Activated T-helper 2 cell treated with anti-CD3 and anti-CD28 coated beads, Interferon-gamma antibody, Interleukin-2, Interleukin-4, amounts not matched to agents 10 μg/mL and 5 μg/mL and 100 μg/mL, durations not matched to agents 14 hours and 24 hours and 36 hours (primary cell): ENCODE measurements at regions not wholly inside any gene's neighbourhood (a gene's known extent, or its start where the extent isn't known, plus 50 kb on each side); places are given as distances from the start of the nearest gene placed in this dataset.

Source experiments
- DNase-seq: peaks from one replicate; pipeline ENCODE4 v3.0.0; 2021; ENCODE audit warnings: low spot score
- H3K27ac Mint-ChIP-seq: one replicate; pipeline ENCODE4 v1.8.0; 2021; ENCODE audit warnings: mixed read lengths
- H3K27me3 Mint-ChIP-seq: one replicate; pipeline ENCODE4 v1.8.0; 2021; ENCODE audit warnings: low read depth, mixed read lengths
- H3K36me3 Mint-ChIP-seq: one replicate; pipeline ENCODE4 v1.8.0; 2021; ENCODE audit warnings: low read depth, mixed read lengths
- H3K4me1 Mint-ChIP-seq: one replicate; pipeline ENCODE4 v1.8.0; 2021; ENCODE audit warnings: low read depth, mixed read lengths
- H3K4me3 Mint-ChIP-seq: one replicate; pipeline ENCODE4 v1.8.0; 2021; ENCODE audit warnings: low read depth, mild to moderate bottlenecking, moderate library complexity, mixed read lengths
- H3K9me3 Mint-ChIP-seq: one replicate; pipeline ENCODE4 v1.8.0; 2021; ENCODE audit warnings: mixed read lengths
- intact Hi-C: fragments of 100-400 bp; cut with micrococcal nuclease; formaldehyde crosslinking; loops from one replicate; pipeline ENCODE4 v1.15.1; 2023

- intact Hi-C loops: no loop called here
- Mint-ChIP-seq H3K4me1 (no peaks in the 10 kb centered on the region), H3K4me3 (no peak overlapping the region), H3K27me3 (no peaks in the 10 kb centered on the region), H3K27ac (no peak overlapping the region), H3K9me3 (no peaks in the 10 kb centered on the region), H3K36me3 (no peaks in the 10 kb centered on the region)
- DNase-seq: no peak
These were observed 144.1 kb upstream of the SPEF2 start for GRCh38 chr5:35473589-35473988.

GRCh38 chr5:35470866-35471265, 146.8 kb upstream of the SPEF2 start:
- Mint-ChIP-seq H3K9me3 (no peaks in the 10 kb centered on the region), H3K36me3 (no peaks in the 10 kb centered on the region), H3K4me1 (no peaks in the 10 kb centered on the region), H3K27ac (no peak overlapping the region), H3K27me3 (peaks cover 2% of the 10 kb centered on the region), H3K4me3 (no peak overlapping the region)
- no peak for DNase-seq
- intact Hi-C loops: no loop called here

GRCh38 chr5:35468811-35469210, 148.9 kb upstream of the SPEF2 start:
- H3K4me1 Mint-ChIP-seq: no peaks in the 10 kb centered on the region
- intact Hi-C loops: no loop called here
- H3K9me3 Mint-ChIP-seq: no peaks in the 10 kb centered on the region
- H3K36me3 Mint-ChIP-seq: no peaks in the 10 kb centered on the region
- no peak for DNase-seq
- H3K27me3 Mint-ChIP-seq: peaks cover 2% of the 10 kb centered on the region
- no peak overlapping the region for H3K27ac Mint-ChIP-seq
- no peak overlapping the region for H3K4me3 Mint-ChIP-seq

GRCh38 chr5:35466746-35467145, 150.9 kb upstream of the SPEF2 start:
- Mint-ChIP-seq H3K4me3 (no peak overlapping the region), H3K27me3 (peaks cover 2% of the 10 kb centered on the region), H3K9me3 (no peaks in the 10 kb centered on the region), H3K4me1 (no peaks in the 10 kb centered on the region), H3K36me3 (no peaks in the 10 kb centered on the region), H3K27ac (no peak overlapping the region)
- intact Hi-C loops: no loop called here
- DNase-seq: no peak

- Mint-ChIP-seq H3K27ac (no peak overlapping the region), H3K4me3 (no peak overlapping the region), H3K4me1 (no peaks in the 10 kb centered on the region), H3K27me3 (peaks cover 3% of the 10 kb centered on the region), H3K36me3 (no peaks in the 10 kb centered on the region), H3K9me3 (no peaks in the 10 kb centered on the region)
- DNase-seq: no peak
- intact Hi-C loops: no loop called here
These were observed 152.9 kb upstream of the SPEF2 start for GRCh38 chr5:35464757-35465156.

- Mint-ChIP-seq H3K9me3 (no peaks in the 10 kb centered on the region), H3K4me1 (no peaks in the 10 kb centered on the region), H3K27ac (no peak overlapping the region), H3K4me3 (no peak overlapping the region), H3K36me3 (no peaks in the 10 kb centered on the region), H3K27me3 (peaks cover 3% of the 10 kb centered on the region)
- no peak for DNase-seq
- intact Hi-C loops: no loop called here
These were observed 156.1 kb upstream of the SPEF2 start for GRCh38 chr5:35461530-35461929.

GRCh38 chr5:35458824-35459207, 158.8 kb upstream of the SPEF2 start:
- DNase-seq: no peak
- no peak overlapping the region for H3K4me3 Mint-ChIP-seq
- H3K36me3 Mint-ChIP-seq: no peaks in the 10 kb centered on the region
- H3K27me3 Mint-ChIP-seq: peaks cover 2% of the 10 kb centered on the region
- H3K4me1 Mint-ChIP-seq: no peaks in the 10 kb centered on the region
- H3K9me3 Mint-ChIP-seq: no peaks in the 10 kb centered on the region
- H3K27ac Mint-ChIP-seq: no peak overlapping the region
- intact Hi-C loops: no loop called here

GRCh38 chr5:35457912-35458823, 159.5 kb upstream of the SPEF2 start:
- H3K9me3 Mint-ChIP-seq: no peaks in the 10 kb centered on the region

GRCh38 chr5:35456506-35456905, 161.2 kb upstream of the SPEF2 start:
- no peak overlapping the region for H3K4me3 Mint-ChIP-seq
- peaks cover 2% of the 10 kb centered on the region for H3K27me3 Mint-ChIP-seq
- intact Hi-C loops: no loop called here
- no peaks in the 10 kb centered on the region for H3K4me1 Mint-ChIP-seq
- no peak for DNase-seq
- H3K27ac Mint-ChIP-seq: no peak overlapping the region
- H3K36me3 Mint-ChIP-seq: no peaks in the 10 kb centered on the region
- H3K9me3 Mint-ChIP-seq: no peaks in the 10 kb centered on the region

More at GRCh38 chr5:35457912-35458823, 159.5 kb upstream of the SPEF2 start:
- Mint-ChIP-seq H3K4me1 (no peaks in the 10 kb centered on the region), H3K36me3 (no peaks in the 10 kb centered on the region), H3K27ac (no peak overlapping the region), H3K4me3 (no peak overlapping the region), H3K27me3 (peaks cover 2% of the 10 kb centered on the region)
- no peak for DNase-seq
- intact Hi-C loops: no loop called here

- Mint-ChIP-seq H3K4me1 (no peaks in the 10 kb centered on the region), H3K27me3 (no peaks in the 10 kb centered on the region), H3K27ac (no peak overlapping the region), H3K9me3 (no peaks in the 10 kb centered on the region), H3K4me3 (no peak overlapping the region), H3K36me3 (no peaks in the 10 kb centered on the region)
- DNase-seq: no peak
- intact Hi-C loops: no loop called here
These were observed 163.6 kb upstream of the SPEF2 start for GRCh38 chr5:35454011-35454525.

- Mint-ChIP-seq H3K27ac (no peak overlapping the region), H3K36me3 (no peaks in the 10 kb centered on the region), H3K4me3 (no peak overlapping the region), H3K9me3 (no peaks in the 10 kb centered on the region), H3K27me3 (peaks cover 9% of the 10 kb centered on the region), H3K4me1 (no peaks in the 10 kb centered on the region)
- intact Hi-C loops: no loop called here
- no peak for DNase-seq
These were observed 173.7 kb upstream of the SPEF2 start for GRCh38 chr5:35443803-35444595.

- intact Hi-C loops: no loop called here
- no peaks in the 10 kb centered on the region for H3K9me3 Mint-ChIP-seq
- no peak for DNase-seq
- H3K27ac Mint-ChIP-seq: no peak overlapping the region
- H3K27me3 Mint-ChIP-seq: peaks cover 17% of the 10 kb centered on the region
- no peak overlapping the region for H3K4me3 Mint-ChIP-seq
- no peaks in the 10 kb centered on the region for H3K4me1 Mint-ChIP-seq
- H3K36me3 Mint-ChIP-seq: no peaks in the 10 kb centered on the region
These were observed 174.6 kb upstream of the SPEF2 start for GRCh38 chr5:35442885-35443639.
